DOHH2 (cell line): ENCODE measurements at regions not wholly inside any gene's neighbourhood (a gene's known extent, or its start where the extent isn't known, plus 50 kb on each side); places are given as distances from the start of the nearest gene placed in this dataset.

Experiments
- EZH2phosphoT487 ChIP-seq: fragments of 200-600 bp; sonication (generic); IDR thresholded peaks from 2 replicates; pipeline ENCODE4 v1.6.1; 2017; ENCODE audit warnings: borderline replicate concordance, mild to moderate bottlenecking, antibody characterized with exemption, low read length, moderate library complexity, mixed read lengths
- TF ChIP-seq, protein P1 (sequence below): fragments of 200-600 bp; sonication (generic); IDR thresholded peaks from one replicate; pipeline ENCODE4 v1.5.1; 2014; ENCODE audit warnings: antibody characterized with exemption, mild to moderate bottlenecking, low read depth, low read length; ENCODE audit not compliant: poor library complexity, severe bottlenecking

DNA sequence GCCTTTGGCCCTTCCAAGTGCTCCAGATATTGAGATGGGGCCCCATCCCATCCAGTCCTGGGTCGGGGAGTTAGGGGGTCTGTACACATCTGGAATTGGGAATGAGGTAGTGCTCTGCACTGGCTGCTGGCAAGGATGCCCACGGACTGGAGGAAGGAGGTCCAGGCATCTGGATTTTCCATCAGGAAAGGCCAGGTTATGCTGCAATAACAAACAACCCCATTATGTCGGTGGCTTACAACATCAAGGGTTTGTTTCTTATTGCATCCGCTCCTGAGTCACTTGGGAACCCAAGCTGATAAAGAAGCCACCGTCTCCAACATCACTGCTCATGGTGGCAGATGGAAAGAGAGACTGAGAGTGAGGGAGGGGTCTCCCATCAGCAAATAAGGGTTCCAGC is 229.9 kb downstream of the TFCP2L1 start:
- TF ChIP-seq, protein P1, sequence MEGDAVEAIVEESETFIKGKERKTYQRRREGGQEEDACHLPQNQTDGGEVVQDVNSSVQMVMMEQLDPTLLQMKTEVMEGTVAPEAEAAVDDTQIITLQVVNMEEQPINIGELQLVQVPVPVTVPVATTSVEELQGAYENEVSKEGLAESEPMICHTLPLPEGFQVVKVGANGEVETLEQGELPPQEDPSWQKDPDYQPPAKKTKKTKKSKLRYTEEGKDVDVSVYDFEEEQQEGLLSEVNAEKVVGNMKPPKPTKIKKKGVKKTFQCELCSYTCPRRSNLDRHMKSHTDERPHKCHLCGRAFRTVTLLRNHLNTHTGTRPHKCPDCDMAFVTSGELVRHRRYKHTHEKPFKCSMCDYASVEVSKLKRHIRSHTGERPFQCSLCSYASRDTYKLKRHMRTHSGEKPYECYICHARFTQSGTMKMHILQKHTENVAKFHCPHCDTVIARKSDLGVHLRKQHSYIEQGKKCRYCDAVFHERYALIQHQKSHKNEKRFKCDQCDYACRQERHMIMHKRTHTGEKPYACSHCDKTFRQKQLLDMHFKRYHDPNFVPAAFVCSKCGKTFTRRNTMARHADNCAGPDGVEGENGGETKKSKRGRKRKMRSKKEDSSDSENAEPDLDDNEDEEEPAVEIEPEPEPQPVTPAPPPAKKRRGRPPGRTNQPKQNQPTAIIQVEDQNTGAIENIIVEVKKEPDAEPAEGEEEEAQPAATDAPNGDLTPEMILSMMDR: no peak
- TF ChIP-seq EZH2phosphoT487: no peak
